Caco-2 (cell line): ENCODE measurements at regions not wholly inside any gene's neighbourhood (a gene's known extent, or its start where the extent isn't known, plus 50 kb on each side); places are given as distances from the start of the nearest gene placed in this dataset.

ENCODE experiments used
- BruUV-seq: library from RNA; stranded (reverse); fragments of 400-500 nt; replicated peaks from 2 replicates; lab custom pipeline; 2021; lab: Mats Ljungman, UMichigan
- CTCF ChIA-PET: fragments of 300-600 bp; sonication (Branson Sonifier 250); formaldehyde crosslinking; loops from one replicate; lab custom pipeline; 2022; ENCODE audit warnings: antibody characterized with exemption; lab: Charles Lee
- POLR2A ChIA-PET: fragments of 300-600 bp; sonication (Branson Sonifier 250); formaldehyde crosslinking; loops from one replicate; lab custom pipeline; 2022; ENCODE audit warnings: antibody characterized with exemption; lab: Charles Lee
- DNase-seq, 2 experiments: peaks; one replicate each; pipeline versions ENCODE4 v3.0.0 to v3.0.0-alpha.2; 2020 to 2022
- H3K27me3 ChIP-seq: replicated peaks from 2 replicates; pipeline ENCODE4 v1.6.0; 2011; ENCODE audit warnings: low read length; ENCODE audit not compliant: control insufficient read depth, insufficient read depth
- H3K36me3 ChIP-seq: 2 replicates; pipeline ENCODE4 v1.5.1; 2011; ENCODE audit warnings: low read length; ENCODE audit not compliant: control insufficient read depth, insufficient read depth
- H3K4me1 ChIP-seq: fragments of 250-450 bp; sonication (Bioruptor Pico); 2 replicates; pipeline ENCODE4 v1.5.1; 2020; ENCODE audit warnings: mild to moderate bottlenecking
- H3K4me3 ChIP-seq: 2 replicates; pipeline ENCODE4 v1.5.1; 2011; ENCODE audit warnings: low read depth, mild to moderate bottlenecking, control low read depth, low read length
- H3K9me3 ChIP-seq: fragments of 250-450 bp; sonication (Bioruptor Pico); 2 replicates; pipeline ENCODE4 v1.5.1; 2020; ENCODE audit warnings: mild to moderate bottlenecking, moderate library complexity
- H3K27ac Mint-ChIP-seq: one replicate; pipeline ENCODE4 v1.8.0; 2022; ENCODE audit warnings: mixed read lengths; ENCODE audit not compliant: unreplicated experiment
- H3K27me3 Mint-ChIP-seq: one replicate; pipeline ENCODE4 v1.8.0; 2022; ENCODE audit warnings: mixed read lengths; ENCODE audit not compliant: insufficient read depth, unreplicated experiment
- H3K36me3 Mint-ChIP-seq: one replicate; pipeline ENCODE4 v1.8.0; 2022; ENCODE audit warnings: mild to moderate bottlenecking, mixed read lengths; ENCODE audit not compliant: insufficient read depth, unreplicated experiment
- H3K4me1 Mint-ChIP-seq: one replicate; pipeline ENCODE4 v1.8.0; 2022; ENCODE audit warnings: low read depth, mixed read lengths; ENCODE audit not compliant: unreplicated experiment
- H3K4me3 Mint-ChIP-seq: one replicate; pipeline ENCODE4 v1.8.0; 2022; ENCODE audit warnings: mild to moderate bottlenecking, moderate library complexity, mixed read lengths; ENCODE audit not compliant: unreplicated experiment
- H3K9me3 Mint-ChIP-seq: one replicate; pipeline ENCODE4 v1.8.0; 2022; ENCODE audit warnings: mixed read lengths; ENCODE audit not compliant: unreplicated experiment
- CTCF ChIP-seq, 2 experiments: fragments of 200-600 bp in 1 of 2; IDR thresholded peaks; 1 replicate in 1 of 2; 2 replicates in 1 of 2; pipeline versions ENCODE4 v1.5.1 to v1.8.0; 2011 to 2022; ENCODE audit warnings: antibody characterized with exemption in 1 of 2, control low read depth in 1 of 2, inconsistent platforms in 1 of 2, low read depth in 1 of 2, low read length in 1 of 2, mild to moderate bottlenecking in 1 of 2, moderate library complexity in 1 of 2; ENCODE audit not compliant: insufficient read depth in 1 of 2, severe bottlenecking in 1 of 2, unreplicated experiment in 1 of 2
- intact Hi-C: fragments of 100-400 bp; cut with micrococcal nuclease; formaldehyde crosslinking; loops from one replicate; pipeline ENCODE4 v1.10.0; 2022; ENCODE audit not compliant: unreplicated experiment

GRCh38 chr2:52454962-52455361 lies 1312.6 kb upstream of the CHAC2 start:
- TF ChIP-seq CTCF (IDR thresholded peaks at IDR 0.05; ENCODE audit: insufficient read depth in 1 of 2, low read depth in 1 of 2, low read length in 1 of 2, severe bottlenecking in 1 of 2, unreplicated experiment in 1 of 2): no peak
- H3K27me3 ChIP-seq: no peaks in the 10 kb centered on the region
- Mint-ChIP-seq H3K9me3 (no peaks in the 10 kb centered on the region), H3K36me3 (no peaks in the 10 kb centered on the region), H3K27ac (no peak overlapping the region), H3K27me3 (no peaks in the 10 kb centered on the region), H3K4me3 (no peak overlapping the region), H3K4me1 (peaks cover 7% of the 10 kb centered on the region)
- ChIA-PET CTCF (no interaction called here), POLR2A (no interaction called here)
- BruUV-seq: no TSS peak
- intact Hi-C loops: no loop called here
- no peaks in the 10 kb centered on the region for H3K36me3 ChIP-seq
- H3K4me3 ChIP-seq: no peak overlapping the region
- no peaks in the 10 kb centered on the region; the same call in 1 of the 2 replicates for H3K4me1 ChIP-seq
- peaks cover 3% of the 10 kb centered on the region; the same call in 1 of the 2 replicates for H3K9me3 ChIP-seq
- no peak for DNase-seq

- no peak overlapping the region for H3K4me3 Mint-ChIP-seq
- Histone ChIP-seq H3K27me3 (no peaks in the 10 kb centered on the region), H3K4me3 (no peak overlapping the region), H3K4me1 (no peaks in the 10 kb centered on the region; the same call in 1 of the 2 replicates), H3K9me3 (peaks cover 5% of the 10 kb centered on the region; the same call in 1 of the 2 replicates), H3K36me3 (no peaks in the 10 kb centered on the region)
- POLR2A ChIA-PET: no interaction called here
- CTCF ChIA-PET: no interaction called here
- no peaks in the 10 kb centered on the region for H3K9me3 Mint-ChIP-seq
- DNase-seq: no peak
- BruUV-seq: no TSS peak
- H3K27ac Mint-ChIP-seq: no peak overlapping the region
- intact Hi-C loops: no loop called here
- H3K4me1 Mint-ChIP-seq: peaks cover 7% of the 10 kb centered on the region
- H3K36me3 Mint-ChIP-seq: no peaks in the 10 kb centered on the region
- TF ChIP-seq CTCF (IDR thresholded peaks at IDR 0.05; ENCODE audit: insufficient read depth in 1 of 2, low read depth in 1 of 2, low read length in 1 of 2, severe bottlenecking in 1 of 2, unreplicated experiment in 1 of 2): no peak
- H3K27me3 Mint-ChIP-seq: no peaks in the 10 kb centered on the region
These were observed 1315.4 kb upstream of the CHAC2 start for GRCh38 chr2:52452201-52452600.

GRCh38 chr2:52445686-52446085 lies 1321.9 kb upstream of the CHAC2 start:
- no peaks in the 10 kb centered on the region for H3K9me3 Mint-ChIP-seq
- DNase-seq: no peak
- H3K27ac Mint-ChIP-seq: no peak overlapping the region
- no peaks in the 10 kb centered on the region for H3K36me3 Mint-ChIP-seq
- POLR2A ChIA-PET: no interaction called here
- Histone ChIP-seq H3K27me3 (no peaks in the 10 kb centered on the region), H3K36me3 (no peaks in the 10 kb centered on the region), H3K4me3 (no peak overlapping the region), H3K4me1 (peaks cover 3% of the 10 kb centered on the region), H3K9me3 (0 out of 2 replicates have a peak, but pooled peaks cover 3% of the 10 kb centered on the region)
- CTCF ChIA-PET: no interaction called here
- intact Hi-C loops: no loop called here
- TF ChIP-seq CTCF (IDR thresholded peaks at IDR 0.05; ENCODE audit: insufficient read depth in 1 of 2, low read depth in 1 of 2, low read length in 1 of 2, severe bottlenecking in 1 of 2, unreplicated experiment in 1 of 2): no peak
- no peak overlapping the region for H3K4me3 Mint-ChIP-seq
- BruUV-seq: no TSS peak
- H3K4me1 Mint-ChIP-seq: peaks cover 3% of the 10 kb centered on the region
- H3K27me3 Mint-ChIP-seq: no peaks in the 10 kb centered on the region
